Lung (tissue), 11 donors: ENCODE measurements at regions not wholly inside any gene's neighbourhood (a gene's known extent, or its start where the extent isn't known, plus 50 kb on each side); places are given as distances from the start of the nearest gene placed in this dataset.

Source experiments
- ATAC-seq: fragments of 200-7000 bp; cut with Tn5 transposase; one replicate; pipeline ENCODE4 v1.9.1; 2020; ENCODE audit warnings: moderate number of reproducible peaks; ENCODE audit not compliant: insufficient read depth, low FRiP score
- DNase-seq, 3 donors: peaks; one replicate each; pipeline ENCODE4 v3.0.0-alpha.2; 2013 to 2017
- H3K27ac ChIP-seq, 2 donors: one replicate each; pipeline ENCODE4 v1.5.1; 2013; ENCODE audit warnings: mild to moderate bottlenecking in 2 of 2, moderate library complexity in 2 of 2, control low read depth in 1 of 2, inconsistent platforms in 1 of 2, low read depth in 1 of 2, low read length in 1 of 2
- H3K27me3 ChIP-seq, 3 donors: one replicate each; pipeline ENCODE4 v1.5.1; 2013; ENCODE audit warnings: low read length in 2 of 3; ENCODE audit not compliant: control insufficient read depth in 3 of 3, insufficient read depth in 3 of 3
- H3K36me3 ChIP-seq, 4 donors: one replicate each; pipeline ENCODE4 v1.5.1; 2013; ENCODE audit warnings: low read length in 4 of 4, mild to moderate bottlenecking in 1 of 4, moderate library complexity in 1 of 4; ENCODE audit not compliant: control insufficient read depth in 4 of 4, insufficient read depth in 4 of 4
- H3K4me1 ChIP-seq, 5 donors: one replicate each; pipeline ENCODE4 v1.5.1; 2013; ENCODE audit warnings: low read length in 5 of 5, mild to moderate bottlenecking in 2 of 5, moderate library complexity in 1 of 5; ENCODE audit not compliant: control insufficient read depth in 5 of 5, insufficient read depth in 5 of 5
- H3K4me3 ChIP-seq: one replicate; pipeline ENCODE4 v1.5.1; 2013; ENCODE audit warnings: mild to moderate bottlenecking, control low read depth, moderate library complexity
- H3K9ac ChIP-seq, 2 donors: one replicate each; pipeline ENCODE4 v1.5.1; 2013; ENCODE audit warnings: low read length in 2 of 2, control low read depth in 1 of 2; ENCODE audit not compliant: insufficient read depth in 1 of 2
- H3K9me3 ChIP-seq, 4 donors: one replicate each; pipeline ENCODE4 v1.5.1; 2013; ENCODE audit warnings: low read length in 3 of 4, mild to moderate bottlenecking in 1 of 4, moderate library complexity in 1 of 4; ENCODE audit not compliant: control insufficient read depth in 4 of 4, insufficient read depth in 3 of 4
- CTCF ChIP-seq: IDR thresholded peaks from 2 replicates; pipeline ENCODE4 v1.5.1; 2012; ENCODE audit warnings: mild to moderate bottlenecking; ENCODE audit errors: control extremely low read depth, extremely low read depth
- WGBS, 2 donors: extraction: QIAGEN DNeasy Blood & Tissue Kit; methylation state at CpG; one replicate each; pipeline ENCODE4 v1.1.7; 2013; 5-methylcytosine and 5-hydroxymethylcytosine counted together
- donor health status: control.
- donor health status: control.
- donor health status: Bipolar disorder and iron deficiency.
- donor health status: healthy.
- donor health status: DM: yes; HTN: yes; CAD: no.

- Histone ChIP-seq H3K27ac (peak overlapping the region in 1 of 2 donors; percentile 6), H3K27me3 (no peaks in the 10 kb centered on the region), H3K9ac (no peak overlapping the region), H3K4me3 (no peak overlapping the region), H3K9me3 (peaks cover 0 to 2% (median 0%) of the 10 kb centered on the region in 4 donors), H3K36me3 (no peaks in the 10 kb centered on the region), H3K4me1 (peaks cover 0 to 11% (median 4%) of the 10 kb centered on the region in 5 donors)
- DNase-seq: no peak
- no peak for ATAC-seq
- TF ChIP-seq CTCF: no peak
- WGBS, 2 donors: 88 to 97% methylated on average over 3 of the region's 3 CpGs
These were observed 423.0 kb upstream of the TPM1 start for GRCh38 chr15:62619526-62619925.

GRCh38 chr15:62622775-62623174 lies 419.8 kb upstream of the TPM1 start:
- TF ChIP-seq CTCF: no peak
- ATAC-seq: no peak
- 74 to 82% methylated on average over 4 of the region's 4 CpGs for WGBS, 2 donors
- H3K27ac ChIP-seq: no peak overlapping the region
- H3K36me3 ChIP-seq: no peaks in the 10 kb centered on the region
- H3K4me3 ChIP-seq: no peak overlapping the region
- H3K9ac ChIP-seq: no peak overlapping the region
- peaks cover 0 to 10% (median 1%) of the 10 kb centered on the region in 5 donors for H3K4me1 ChIP-seq
- DNase-seq: no peak
- H3K9me3 ChIP-seq: no peaks in the 10 kb centered on the region
- no peaks in the 10 kb centered on the region for H3K27me3 ChIP-seq

GRCh38 chr15:62624547-62625378 lies 417.8 kb upstream of the TPM1 start:
- Histone ChIP-seq H3K9me3 (no peaks in the 10 kb centered on the region), H3K36me3 (no peaks in the 10 kb centered on the region), H3K4me3 (no peak overlapping the region), H3K4me1 (peaks cover 0 to 10% (median 3%) of the 10 kb centered on the region in 5 donors), H3K27me3 (no peaks in the 10 kb centered on the region), H3K27ac (no peak overlapping the region), H3K9ac (no peak overlapping the region)
- 68 to 77% methylated on average over 7 of the region's 7 CpGs for WGBS, 2 donors
- no peak for TF ChIP-seq CTCF
- DNase-seq (peak in 1 of 3 donors; percentile 20), ATAC-seq (no peak)
